Left kidney (tissue), 1 donor: ENCODE measurements at regions not wholly inside any gene's neighbourhood (a gene's known extent, or its start where the extent isn't known, plus 50 kb on each side); places are given as distances from the start of the nearest gene placed in this dataset.
A peak's percentile ranks its signal among the peaks of the same experiment; 100 is the strongest.

Source experiments
- DNase-seq: peaks from one replicate; pipeline ENCODE4 v3.0.0-alpha.2; 2013

- no peak for DNase-seq
Observed at GRCh38 chr3:188940573-188940932, 231.2 kb upstream of the TPRG1 start.

GRCh38 chr3:188941103-188941502 lies 230.7 kb upstream of the TPRG1 start:
- no peak for DNase-seq

- no peak for DNase-seq
Observed at GRCh38 chr3:188942191-188942590, 229.6 kb upstream of the TPRG1 start.

- no peak for DNase-seq
Observed at GRCh38 chr3:188943591-188943990, 228.2 kb upstream of the TPRG1 start.

GRCh38 chr3:188944108-188944507 lies 227.7 kb upstream of the TPRG1 start:
- no peak for DNase-seq

- DNase-seq, result no peak
Observed at GRCh38 chr3:188946351-188947240, 225.2 kb upstream of the TPRG1 start.

- DNase-seq, result peak; percentile 96
Observed at GRCh38 chr3:188947401-188948280, 224.1 kb upstream of the TPRG1 start.

- no peak for DNase-seq
Observed at GRCh38 chr3:188948281-188948996, 223.3 kb upstream of the TPRG1 start.

GRCh38 chr3:188948997-188949389 lies 222.8 kb upstream of the TPRG1 start:
- no peak for DNase-seq

- no peak for DNase-seq
Observed at GRCh38 chr3:188949456-188949855, 222.3 kb upstream of the TPRG1 start.

- DNase-seq, result no peak
Observed at GRCh38 chr3:188949996-188950395, 221.8 kb upstream of the TPRG1 start.

GRCh38 chr3:188950832-188951489 lies 220.8 kb upstream of the TPRG1 start:
- no peak for DNase-seq

GRCh38 chr3:188951734-188952133 lies 220.0 kb upstream of the TPRG1 start:
- DNase-seq, result no peak

GRCh38 chr3:188954590-188955208 lies 217.1 kb upstream of the TPRG1 start:
- peak; percentile 91 for DNase-seq

- no peak for DNase-seq
Observed at GRCh38 chr3:188955919-188956318, 215.9 kb upstream of the TPRG1 start.

- peak; percentile 69 for DNase-seq
Observed at GRCh38 chr3:188956839-188957489, 214.8 kb upstream of the TPRG1 start.

- no peak for DNase-seq
Observed at GRCh38 chr3:188959013-188959412, 212.8 kb upstream of the TPRG1 start.

- DNase-seq, result no peak
Observed at GRCh38 chr3:188962253-188963247, 209.2 kb upstream of the TPRG1 start.

- no peak for DNase-seq
Observed at GRCh38 chr3:188964957-188965356, 206.8 kb upstream of the TPRG1 start.

GRCh38 chr3:188972310-188972709 lies 199.5 kb upstream of the TPRG1 start:
- no peak for DNase-seq
